Mesenteric fat pad (tissue), 1 donor: ENCODE measurements at regions not wholly inside any gene's neighbourhood (a gene's known extent, or its start where the extent isn't known, plus 50 kb on each side); places are given as distances from the start of the nearest gene placed in this dataset.

ENCODE experiments used
- DNase-seq: peaks from one replicate; pipeline ENCODE4 v3.0.0-alpha.2; 2020; ENCODE audit warnings: low spot score
- donor health status: DM: yes; HTN: yes; CAD: no.

DNA sequence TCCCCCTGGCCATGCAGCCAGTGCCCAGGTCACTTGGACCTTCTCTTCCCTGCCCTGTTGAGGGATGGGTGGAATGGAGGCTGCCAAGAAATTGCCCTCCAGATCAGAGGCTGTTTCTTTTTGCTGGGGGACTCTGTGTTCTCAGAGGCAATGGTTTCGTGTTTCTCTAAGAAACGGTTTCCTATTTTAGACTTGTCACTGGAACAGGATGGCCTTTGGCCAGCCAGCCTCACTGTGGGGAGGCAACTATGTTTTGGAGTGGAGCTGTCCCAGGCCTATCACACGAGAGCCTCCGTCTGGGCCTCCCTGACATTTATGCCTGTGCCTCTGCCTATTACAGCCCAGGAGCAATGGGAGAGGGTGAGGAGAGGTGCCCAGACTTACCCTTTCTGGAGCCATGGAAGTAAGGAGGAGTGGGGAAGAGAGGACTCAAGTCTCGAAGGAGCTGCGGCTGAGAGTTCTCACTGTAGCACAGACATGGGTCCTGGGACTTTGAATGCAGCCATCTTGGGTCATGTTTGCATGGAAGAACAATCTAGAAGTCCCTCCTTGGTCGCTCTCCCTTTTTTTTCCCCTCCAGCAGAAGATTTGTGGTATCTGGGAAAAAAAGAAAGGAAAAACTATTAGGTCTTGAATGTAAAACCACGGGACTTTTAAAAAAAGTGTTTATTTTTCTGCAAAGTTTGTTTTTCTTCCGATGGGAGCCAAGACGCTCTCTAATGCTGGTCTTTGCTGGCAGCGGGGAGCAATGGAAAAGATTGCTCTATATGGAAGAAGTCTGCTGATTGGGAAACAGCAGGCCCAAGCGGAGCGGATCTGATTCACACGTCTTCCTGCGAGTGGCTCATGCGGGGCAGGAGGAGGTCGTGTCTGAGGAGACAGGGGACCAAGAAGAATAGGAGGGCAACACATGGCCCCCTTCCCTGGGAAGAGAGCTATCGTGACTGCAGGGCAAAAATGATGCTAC is 219.2 kb downstream of the FOXD2 start:
- peak; percentile 85 for DNase-seq

DNA sequence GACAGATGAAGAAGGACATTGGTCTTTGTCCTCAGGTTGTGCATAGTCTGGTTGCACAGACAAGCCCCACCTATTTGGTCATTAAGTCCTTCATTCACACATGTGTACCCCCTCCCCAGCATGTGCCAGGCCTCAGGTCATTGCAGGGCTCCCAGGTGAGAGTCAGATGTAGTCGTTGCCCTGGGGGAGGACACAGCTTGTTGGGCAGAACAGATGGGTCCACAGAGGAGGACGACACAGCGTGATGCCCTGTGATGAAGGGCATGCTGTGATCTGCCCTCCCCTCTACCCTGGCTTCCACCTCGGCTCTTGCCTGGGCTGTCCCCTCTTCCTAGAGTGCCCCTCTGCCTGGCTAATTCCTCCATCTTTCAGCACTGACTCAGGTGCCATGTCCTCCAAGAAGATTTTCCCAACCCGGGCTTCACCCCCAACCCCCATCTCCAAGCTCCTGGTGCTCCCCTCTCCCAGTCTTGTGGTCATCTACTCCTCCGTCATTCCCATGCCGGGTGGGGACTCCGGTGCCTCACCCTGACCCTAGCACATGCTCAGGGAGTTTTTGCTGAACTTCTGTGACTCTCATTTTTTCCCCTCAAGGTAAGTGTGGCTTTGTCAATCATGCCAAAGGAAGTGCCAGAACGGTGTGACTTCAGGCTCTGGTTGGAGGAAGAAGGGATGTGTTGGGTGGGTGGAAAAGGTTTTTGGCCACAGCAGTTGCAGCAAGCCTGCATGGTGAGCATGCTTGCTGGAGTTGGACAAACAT is 220.5 kb downstream of the FOXD2 start:
- DNase-seq: peak; percentile 43

GRCh38 chr1:47659146-47659545 is 221.3 kb downstream of the FOXD2 start:
- DNase-seq: peak; percentile 45

DNA sequence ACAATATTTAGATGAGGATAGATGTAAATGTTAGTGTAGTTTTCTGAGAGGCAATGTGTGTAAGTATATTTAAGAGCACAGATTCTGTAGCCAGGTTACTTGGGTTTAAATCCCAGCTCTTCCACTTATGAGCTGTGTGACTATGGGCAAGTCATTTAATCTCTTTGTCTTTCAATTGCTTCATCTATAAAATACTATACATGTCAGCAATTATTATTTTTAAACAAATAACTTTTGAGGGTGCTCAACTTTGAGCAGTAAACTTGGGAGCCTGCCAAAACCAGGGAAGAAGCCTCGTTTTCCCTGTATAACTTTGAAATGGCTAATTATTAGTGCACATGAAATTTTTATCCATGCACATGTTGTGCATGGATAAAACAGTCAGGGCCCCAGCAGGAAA is 222.8 kb downstream of the FOXD2 start:
- DNase-seq: no peak

GRCh38 chr1:47661040-47661439 is 223.2 kb downstream of the FOXD2 start:
- peak; percentile 65 for DNase-seq

- peak; percentile 3 for DNase-seq
Observed at GRCh38 chr1:47662068-47662467, 224.2 kb downstream of the FOXD2 start.

- DNase-seq: peak; percentile 30
Observed at GRCh38 chr1:47663286-47663685, 225.4 kb downstream of the FOXD2 start.

DNA sequence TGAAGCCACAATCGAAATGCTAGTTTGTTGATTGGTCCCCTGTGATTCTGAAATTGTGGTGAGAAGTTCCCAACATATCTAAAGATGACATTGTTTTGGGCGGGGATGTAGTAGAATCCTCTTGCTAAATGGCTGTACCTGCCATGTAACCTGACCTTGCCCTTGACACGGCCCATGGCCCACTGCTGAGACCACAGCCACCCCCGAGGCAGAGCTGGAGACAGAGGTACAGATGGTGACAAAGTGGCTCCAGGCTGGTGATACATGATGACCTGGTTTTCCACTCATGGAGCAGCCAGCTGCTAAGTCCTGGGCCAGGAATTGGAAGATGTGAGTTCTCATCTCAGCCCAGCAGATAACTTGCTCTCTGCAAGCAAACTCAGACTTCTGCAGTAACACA is 226.5 kb downstream of the FOXD2 start:
- DNase-seq: peak; percentile 60

DNA sequence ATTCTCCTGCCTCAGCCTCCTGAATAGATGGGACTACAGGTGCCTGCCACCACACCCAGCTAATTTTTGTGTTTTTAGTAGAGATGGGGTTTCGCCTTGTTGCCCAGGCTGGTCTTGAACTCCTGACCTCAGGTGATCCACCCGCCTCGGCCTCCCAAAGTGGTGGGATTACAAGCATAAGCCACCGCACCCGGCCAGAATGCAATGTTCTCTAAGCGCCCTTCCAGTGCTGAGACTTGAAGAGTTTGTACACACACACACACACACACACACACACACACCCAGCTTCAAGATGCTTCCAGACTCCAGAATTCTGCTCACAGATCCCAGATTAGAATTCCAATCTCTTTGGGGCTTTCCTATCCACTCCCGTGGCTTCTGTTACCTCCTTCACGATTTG is 227.1 kb downstream of the FOXD2 start:
- DNase-seq: peak; percentile 62

DNA sequence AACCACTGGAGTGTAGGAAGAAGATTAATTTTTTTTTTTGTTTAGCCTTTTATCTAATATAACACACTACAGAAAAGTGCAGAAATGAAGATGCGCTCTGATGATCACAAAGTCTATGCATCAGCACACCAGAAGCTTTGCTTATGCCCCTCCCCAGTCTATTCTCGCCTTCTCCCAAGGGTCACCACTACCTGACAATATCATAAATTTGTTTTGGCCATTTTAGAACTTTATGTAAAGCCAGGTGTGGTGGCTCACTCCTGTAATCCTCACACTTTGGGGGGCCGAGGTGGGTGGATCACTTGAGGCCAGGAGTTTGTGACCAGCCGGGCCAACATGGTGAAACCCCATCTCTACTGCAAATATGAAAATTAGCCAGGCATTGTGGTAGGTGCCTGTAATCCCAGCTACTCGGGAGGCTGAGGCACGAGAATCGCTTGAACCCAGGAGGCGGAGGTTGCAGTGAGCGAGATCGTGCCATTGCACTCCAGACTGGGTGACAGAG is 231.3 kb downstream of the FOXD2 start:
- DNase-seq: peak; percentile 43

- DNase-seq: no peak
Observed at GRCh38 chr1:47672622-47673021, 234.8 kb downstream of the FOXD2 start.

DNA sequence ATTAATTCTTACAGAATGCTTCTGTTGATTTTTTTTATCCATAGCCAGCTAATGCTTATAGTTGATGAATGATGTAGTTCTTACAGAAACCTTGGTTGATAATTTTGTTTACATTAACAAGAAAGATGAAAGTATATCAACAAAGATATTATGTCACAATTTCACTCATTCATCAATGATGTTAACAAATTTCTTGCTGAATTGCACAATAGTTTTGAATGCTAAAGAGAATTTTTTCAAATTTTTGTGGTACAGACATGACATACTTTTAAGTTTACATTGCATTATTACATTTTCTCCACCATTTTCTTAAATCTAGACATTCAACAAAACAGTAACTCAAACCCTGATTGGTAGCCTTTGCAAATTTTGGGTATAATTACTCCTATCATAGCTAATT is 236.3 kb downstream of the FOXD2 start:
- DNase-seq: no peak

- peak; percentile 35 for DNase-seq
Observed at GRCh38 chr1:47675047-47675675, 237.3 kb downstream of the FOXD2 start.

DNA sequence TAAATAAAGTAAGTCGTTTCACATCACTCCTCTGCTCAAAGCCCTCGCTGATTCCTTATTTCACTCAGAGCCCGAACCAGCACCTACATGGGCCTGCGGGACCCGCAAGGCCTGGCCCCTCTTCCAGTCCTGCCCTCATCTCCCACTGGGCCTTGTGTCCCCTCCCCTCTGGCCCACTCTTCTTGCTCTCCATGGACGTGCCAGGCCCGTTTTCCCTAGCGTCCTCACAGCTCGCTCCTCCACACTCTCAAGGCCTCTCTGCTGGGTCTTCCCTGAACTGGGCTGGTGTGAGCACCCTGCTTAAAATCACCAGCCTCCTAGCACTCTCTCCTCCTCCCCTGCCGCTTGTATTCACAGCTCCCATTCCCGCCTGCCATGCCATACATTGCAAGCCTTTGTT is 237.9 kb downstream of the FOXD2 start:
- peak; percentile 59 for DNase-seq

- peak; percentile 59 for DNase-seq
Observed at GRCh38 chr1:47676311-47677054, 238.6 kb downstream of the FOXD2 start.

DNA sequence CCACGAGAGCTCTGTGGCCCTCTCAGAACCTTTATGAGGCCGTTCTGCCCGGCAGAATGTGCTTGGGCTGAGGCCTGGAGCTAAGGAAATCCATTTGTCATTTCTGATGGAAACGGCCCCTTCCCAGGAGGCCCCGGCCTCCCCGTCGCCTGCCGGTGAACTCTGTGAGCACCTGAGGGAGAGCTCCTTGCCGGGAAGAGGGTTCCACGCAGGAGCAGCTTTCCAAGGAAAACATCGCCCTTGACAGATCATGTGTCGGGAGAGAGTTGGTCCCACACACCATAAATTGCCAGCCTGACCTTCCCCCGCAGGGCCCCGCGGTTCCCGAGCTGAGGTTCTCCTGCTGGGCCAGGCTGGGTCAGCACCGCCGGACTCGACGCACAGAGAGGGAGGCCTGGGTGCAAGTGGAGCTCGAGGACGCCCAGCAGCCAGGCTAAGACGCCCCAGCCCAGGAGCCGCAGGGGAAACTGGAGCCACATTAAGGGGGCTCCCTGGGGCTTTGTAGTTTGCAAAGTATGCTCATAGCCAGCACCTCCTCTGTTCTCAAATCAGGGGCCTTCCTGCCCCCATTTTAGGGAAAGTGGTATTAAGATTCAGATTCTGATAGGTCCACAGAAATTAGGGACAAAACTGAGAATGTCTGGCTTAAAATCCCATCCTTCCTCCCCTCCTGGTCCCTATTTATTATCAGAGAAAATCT is 239.5 kb downstream of the FOXD2 start:
- peak; percentile 86 for DNase-seq

DNA sequence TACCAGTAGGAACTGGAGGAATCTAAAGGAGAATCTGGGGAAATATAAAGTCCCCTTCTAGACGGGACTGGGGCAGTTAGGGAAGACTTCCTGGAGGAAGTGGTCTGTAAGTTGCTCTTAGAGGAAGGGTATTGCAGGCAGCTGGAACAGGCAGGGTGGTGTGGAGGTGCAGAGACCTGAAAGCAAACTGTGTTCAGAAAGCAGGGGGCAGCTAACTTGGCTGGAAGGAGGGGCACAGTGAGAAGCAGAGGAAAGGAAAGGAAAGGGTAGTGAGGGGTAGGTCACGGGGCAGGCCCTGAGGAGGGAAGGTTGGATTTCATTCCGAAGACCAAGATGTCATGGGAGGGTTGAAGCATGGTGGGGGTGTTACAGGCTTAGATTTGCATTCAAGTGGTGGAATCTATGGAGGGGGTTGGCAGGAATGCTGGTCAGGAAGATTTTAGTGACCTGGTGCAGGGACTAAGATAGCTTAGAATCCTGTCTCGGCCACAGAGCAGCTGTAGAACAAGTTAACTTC is 240.7 kb downstream of the FOXD2 start:
- DNase-seq: peak; percentile 64

DNA sequence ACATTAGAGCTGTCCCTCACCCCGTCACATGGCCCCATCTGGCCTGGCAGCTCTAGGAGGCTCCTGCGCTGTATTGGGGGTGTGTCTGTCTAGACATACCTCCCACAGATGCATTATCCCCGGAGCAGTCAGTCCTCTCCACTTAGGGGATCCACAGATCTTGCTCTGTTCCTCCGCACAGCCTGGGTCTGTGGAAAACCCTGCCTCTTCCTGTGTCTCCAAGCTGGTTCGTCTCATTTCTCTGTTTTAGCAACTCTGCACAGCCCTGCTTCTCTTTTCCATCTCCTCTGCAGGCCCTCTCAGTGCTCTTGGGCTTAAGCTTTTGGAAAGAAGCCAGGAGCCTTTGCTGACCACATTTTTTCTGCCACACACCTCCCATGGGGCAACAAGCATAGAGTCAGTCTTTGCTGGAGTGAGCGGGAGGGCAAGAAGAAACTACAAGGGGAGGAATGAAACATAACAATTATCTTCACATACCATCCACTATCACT is 241.5 kb downstream of the FOXD2 start:
- peak; percentile 77 for DNase-seq

DNA sequence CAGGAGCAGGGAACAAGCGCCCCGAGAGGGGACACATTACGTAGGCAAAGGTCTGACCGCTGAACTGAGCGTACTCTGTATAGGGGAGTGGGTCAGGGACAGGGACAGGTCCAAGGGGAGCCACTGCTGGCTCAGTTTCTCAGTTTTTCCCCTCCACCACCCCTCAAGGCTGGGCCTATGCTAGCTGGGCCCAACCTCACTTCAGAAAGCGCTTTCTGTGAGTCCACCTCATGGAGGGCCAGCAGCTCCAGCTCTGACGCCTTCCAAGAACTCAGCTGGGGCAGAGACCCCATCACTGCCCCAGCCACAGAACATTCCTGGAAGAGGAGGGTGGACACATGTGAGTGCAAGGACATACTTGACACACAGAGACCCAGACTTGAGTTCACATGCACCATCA is 242.0 kb downstream of the FOXD2 start:
- peak; percentile 60 for DNase-seq
